A549 (cell line): ENCODE measurements at regions not wholly inside any gene's neighbourhood (a gene's known extent, or its start where the extent isn't known, plus 50 kb on each side); places are given as distances from the start of the nearest gene placed in this dataset.

Source experiments
- ATAC-seq, 2 experiments: fragments of 200-7000 bp in 1 of 2; fragments of >200 bp in 1 of 2; cut with Nextera tagmentation in 1 of 2; cut with Tn5 transposase in 1 of 2; 3 replicates each; pipeline versions ENCODE4 v1.8.0 to v1.9.1; 2018 to 2020; ENCODE audit warnings: mild to moderate bottlenecking in 1 of 2, moderate library complexity in 1 of 2
- CTCF ChIA-PET: fragments of 300-600 bp; sonication (Branson Sonifier 250); formaldehyde crosslinking; extraction: SDS; loops from one replicate; lab custom pipeline; 2021; ENCODE audit warnings: antibody characterized with exemption, inconsistent platforms; lab: Yijun Ruan, JAX
- POLR2A ChIA-PET: fragments of 350-600 bp; formaldehyde crosslinking; extraction: SDS; loops from one replicate; lab custom pipeline; 2021; ENCODE audit warnings: antibody characterized with exemption, inconsistent platforms; lab: Yijun Ruan, JAX
- DNase-seq, 2 experiments: peaks; one replicate each; pipeline versions ENCODE4 v3.0.0 to v3.0.0-alpha.2; 2011 to 2016; ENCODE audit warnings: low read depth in 1 of 2, low spot score in 1 of 2
- FAIRE-seq: peaks from 2 replicates; lab custom pipeline; 2011; peaks lifted over from hg19 to GRCh38; lab: Jason Lieb, UNC
- H3K27ac ChIP-seq, 2 experiments: fragments of >200 bp; sonication (Bioruptor Twin); formaldehyde crosslinking; 3 replicates each; pipeline ENCODE4 v1.5.1; 2016 to 2017
- H3K4me1 ChIP-seq: fragments of >200 bp; sonication (Bioruptor Twin); formaldehyde crosslinking; 3 replicates; pipeline ENCODE4 v1.6.1; 2016
- H3K4me2 ChIP-seq: fragments of >200 bp; sonication (Bioruptor Twin); formaldehyde crosslinking; 3 replicates; pipeline ENCODE4 v1.6.1; 2016
- H3K4me3 ChIP-seq: fragments of >200 bp; sonication (Bioruptor Twin); formaldehyde crosslinking; 3 replicates; pipeline ENCODE4 v1.5.1; 2016
- H3K9me3 ChIP-seq: fragments of >200 bp; sonication (Bioruptor Twin); formaldehyde crosslinking; 3 replicates; pipeline ENCODE4 v1.6.1; 2016
- CBX2 ChIP-seq: fragments of 200-600 bp; sonication (generic); IDR thresholded peaks from 2 replicates; pipeline ENCODE4 v1.6.1; 2016; ENCODE audit warnings: low read depth, mild to moderate bottlenecking, borderline replicate concordance
- CHD4 ChIP-seq: fragments of 200-600 bp; sonication (generic); IDR thresholded peaks from 2 replicates; pipeline ENCODE4 v1.6.1; 2016; ENCODE audit warnings: antibody characterized with exemption, mild to moderate bottlenecking, borderline replicate concordance
- E2F6 ChIP-seq: IDR thresholded peaks from 2 replicates; pipeline ENCODE4 v1.6.1; 2012; ENCODE audit warnings: low read depth, borderline replicate concordance
- FOSB ChIP-seq: fragments of 250-450 bp; sonication (Bioruptor Pico); IDR thresholded peaks from 2 replicates; pipeline ENCODE4 v1.5.0; 2020; ENCODE audit warnings: mild to moderate bottlenecking, moderate library complexity
- FOSL2 ChIP-seq, 2 experiments: fragments of 450-650 bp in 1 of 2; fragments of >200 bp in 1 of 2; sonication (Bioruptor Twin) in 1 of 2; formaldehyde crosslinking; IDR thresholded peaks; 2 replicates each; pipeline versions ENCODE4 v1.5.0 to v1.6.1; 2016 to 2020; ENCODE audit warnings: mild to moderate bottlenecking in 1 of 2, moderate library complexity in 1 of 2
- HEYL ChIP-seq: fragments of 250-450 bp; sonication (Bioruptor Pico); IDR thresholded peaks from 2 replicates; pipeline ENCODE4 v1.8.0; 2021; ENCODE audit warnings: mild to moderate bottlenecking, moderate library complexity
- JUN ChIP-seq, 2 experiments: fragments of >200 bp; sonication (Bioruptor Twin); formaldehyde crosslinking; IDR thresholded peaks; 2 replicates in 1 of 2; 3 replicates in 1 of 2; pipeline ENCODE4 v1.6.1; 2016 to 2017
- KDM1A ChIP-seq: fragments of 200-600 bp; sonication (generic); IDR thresholded peaks from 2 replicates; pipeline ENCODE4 v1.6.1; 2016; ENCODE audit warnings: low read depth, mild to moderate bottlenecking
- KDM5A ChIP-seq: fragments of 200-600 bp; sonication (generic); IDR thresholded peaks from 2 replicates; pipeline ENCODE4 v1.6.1; 2016; ENCODE audit warnings: antibody characterized with exemption, mild to moderate bottlenecking
- NFE2L2 ChIP-seq: fragments of 150-350 bp; conservative IDR thresholded peaks from 2 replicates; pipeline ENCODE4 v1.6.1; 2014; ENCODE audit warnings: low read length
- NR3C1 ChIP-seq: fragments of >200 bp; sonication (Bioruptor Twin); formaldehyde crosslinking; IDR thresholded peaks from 3 replicates; pipeline ENCODE4 v1.6.1; 2017
- RCOR1 ChIP-seq: fragments of 150-350 bp; IDR thresholded peaks from 2 replicates; pipeline ENCODE4 v1.6.1; 2014; ENCODE audit warnings: antibody characterized with exemption, low read length, low read depth
- REST ChIP-seq: fragments of 200-600 bp; sonication (generic); IDR thresholded peaks from 2 replicates; pipeline ENCODE4 v1.6.1; 2016; ENCODE audit warnings: antibody characterized with exemption, mild to moderate bottlenecking, moderate library complexity
- RFX5 ChIP-seq: fragments of 450-650 bp; IDR thresholded peaks from 2 replicates; pipeline ENCODE4 v1.7.1; 2014; ENCODE audit warnings: antibody characterized with exemption, mild to moderate bottlenecking, moderate library complexity
- RNF2 ChIP-seq: fragments of 200-600 bp; sonication (generic); IDR thresholded peaks from 2 replicates; pipeline ENCODE4 v1.6.1; 2016; ENCODE audit warnings: low read depth, mild to moderate bottlenecking, antibody characterized with exemption, moderate library complexity, borderline replicate concordance
- TP53 ChIP-seq: fragments of 250-450 bp; sonication (Bioruptor Pico); IDR thresholded peaks from 2 replicates; pipeline ENCODE4 v1.5.0; 2021; ENCODE audit warnings: mild to moderate bottlenecking, moderate library complexity
- ZFP36 ChIP-seq: fragments of 450-650 bp; IDR thresholded peaks from 2 replicates; pipeline ENCODE4 v1.6.1; 2014; ENCODE audit warnings: borderline replicate concordance; ENCODE audit not compliant: partially characterized antibody
- ZNF302 ChIP-seq: fragments of 250-450 bp; sonication (Bioruptor Pico); IDR thresholded peaks from 2 replicates; pipeline ENCODE4 v1.9.0; 2021; ENCODE audit warnings: inconsistent platforms, mild to moderate bottlenecking, moderate library complexity
- WGBS: methylation state at CpG from one replicate; pipeline ENCODE4 v1.1.6; 2017; ENCODE audit errors: missing lambda C conversion rate; 5-methylcytosine and 5-hydroxymethylcytosine counted together
- TF ChIP-seq, protein P1 (sequence below): fragments of >200 bp; sonication (Bioruptor Twin); formaldehyde crosslinking; IDR thresholded peaks from 3 replicates; pipeline ENCODE4 v1.6.1; 2016

DNA sequence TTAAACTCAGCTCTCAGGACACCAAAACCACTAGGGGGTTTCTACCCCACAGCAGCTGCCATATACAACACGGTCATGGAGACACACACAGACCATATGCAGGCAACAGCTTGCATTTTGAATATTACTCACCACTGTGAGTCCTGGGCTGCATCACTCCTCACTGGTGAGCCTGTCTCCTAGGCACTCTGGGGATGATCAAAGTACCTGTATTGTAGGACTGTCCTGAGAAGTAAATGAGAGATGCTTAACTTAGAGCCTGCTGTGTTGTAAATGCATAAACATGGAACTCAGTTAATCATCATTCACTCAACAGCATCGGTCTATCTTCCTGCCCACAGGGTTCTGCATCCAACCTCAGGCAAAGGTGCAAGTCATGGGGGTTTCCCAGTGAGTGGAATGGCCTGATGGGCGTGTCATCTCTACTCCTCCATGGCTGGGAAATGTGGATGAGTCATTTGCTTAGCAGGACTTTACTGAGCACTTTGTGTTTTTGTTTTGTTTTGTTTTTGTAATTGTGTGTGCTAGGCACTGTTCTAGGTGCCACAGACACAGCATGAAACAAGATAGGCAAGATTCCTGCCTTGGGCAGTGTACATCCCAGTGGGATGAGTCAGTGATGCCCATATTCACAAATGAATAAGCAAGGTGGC is 1141.2 kb upstream of the TMEM132C start (continued):
- TF ChIP-seq RCOR1 (no peak), KDM5A (no peak)

DNA sequence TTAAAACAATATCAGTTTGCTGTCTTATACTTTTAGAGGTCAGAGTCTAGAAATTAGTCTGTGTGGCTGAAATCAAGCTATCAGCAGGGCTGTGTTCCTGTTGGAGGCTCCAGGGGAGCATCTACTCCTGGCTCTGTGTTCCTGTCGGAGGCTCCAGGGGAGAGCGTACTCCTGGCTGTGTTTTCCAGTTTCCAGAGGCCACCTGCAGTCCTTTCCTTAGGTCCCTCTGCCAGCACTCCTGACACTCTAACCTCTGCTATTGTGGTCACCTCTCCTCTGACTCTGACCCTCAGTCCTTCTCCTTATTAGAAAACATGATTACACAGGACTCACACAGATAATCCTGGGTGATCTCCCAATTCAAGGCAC is 1140.7 kb upstream of the TMEM132C start:
- peaks cover 59% of the 10 kb centered on the region for H3K4me1 ChIP-seq
- H3K9me3 ChIP-seq = no peaks in the 10 kb centered on the region
- peak in 1 of 2 experiments; percentile 65; a peak in 3 of 6 replicates for ATAC-seq
- no peak for FAIRE-seq
- TF ChIP-seq E2F6 = no peak
- no peak for TF ChIP-seq CHD4
- no peak for TF ChIP-seq FOSL2 (IDR thresholded peaks at IDR 0.05)
- TF ChIP-seq FOSL2 (CRISPR knock-in tag; IDR thresholded peaks at IDR 0.05) = no peak
- no peak for TF ChIP-seq CBX2
- no peak for TF ChIP-seq ZNF302 (CRISPR knock-in tag)
- no peak for TF ChIP-seq RFX5
- no peak for TF ChIP-seq HEYL
- TF ChIP-seq NR3C1 = no peak
- TF ChIP-seq JUN (IDR thresholded peaks at IDR 0.05) = no peak; a peak in 1 of 5 replicates
- no peak for TF ChIP-seq NFE2L2
- no peak for TF ChIP-seq FOSB (CRISPR knock-in tag)
- TF ChIP-seq ZFP36 = no peak
- no peak for TF ChIP-seq TP53 (CRISPR knock-in tag)
- WGBS = 12% methylated on average over 2 of the region's 2 CpGs
- no peak overlapping the region for H3K4me3 ChIP-seq
- DNase-seq = no peak
- peak overlapping the region; percentile 72 for H3K4me2 ChIP-seq
- CTCF ChIA-PET = interaction anchor here (1.0 to 2.1 kb wide), 3 partner anchors 10 to 69 kb away, joined by 3 to 8 read pairs (median 4); no protein-coding TSS in a partner anchor
- POLR2A ChIA-PET = interaction anchor here (1.7 kb wide), 1 partner anchor 20 kb away, joined by 5 read pairs; no protein-coding TSS in a partner anchor
- H3K27ac ChIP-seq = peak overlapping the region; percentile 72 to 82

GRCh38 chr12:127127897-127128296 is 1139.1 kb upstream of the TMEM132C start:
- POLR2A ChIA-PET = no interaction called here
- 75% methylated on average over 3 of the region's 3 CpGs for WGBS
- peaks cover 66% of the 10 kb centered on the region for H3K4me1 ChIP-seq
- FAIRE-seq (no peak), ATAC-seq (no peak), DNase-seq (no peak)
- H3K9me3 ChIP-seq = no peaks in the 10 kb centered on the region
- no peak overlapping the region for H3K4me3 ChIP-seq
- CTCF ChIA-PET = no interaction called here
- H3K27ac ChIP-seq = peak overlapping the region; percentile 72 to 82; a peak in 4 of 6 replicates
- TF ChIP-seq, protein P1, sequence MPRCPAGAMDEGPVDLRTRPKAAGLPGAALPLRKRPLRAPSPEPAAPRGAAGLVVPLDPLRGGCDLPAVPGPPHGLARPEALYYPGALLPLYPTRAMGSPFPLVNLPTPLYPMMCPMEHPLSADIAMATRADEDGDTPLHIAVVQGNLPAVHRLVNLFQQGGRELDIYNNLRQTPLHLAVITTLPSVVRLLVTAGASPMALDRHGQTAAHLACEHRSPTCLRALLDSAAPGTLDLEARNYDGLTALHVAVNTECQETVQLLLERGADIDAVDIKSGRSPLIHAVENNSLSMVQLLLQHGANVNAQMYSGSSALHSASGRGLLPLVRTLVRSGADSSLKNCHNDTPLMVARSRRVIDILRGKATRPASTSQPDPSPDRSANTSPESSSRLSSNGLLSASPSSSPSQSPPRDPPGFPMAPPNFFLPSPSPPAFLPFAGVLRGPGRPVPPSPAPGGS = no peak
- no peak for TF ChIP-seq REST
- TF ChIP-seq RNF2 = no peak
- no peak for TF ChIP-seq NFE2L2
- TF ChIP-seq KDM1A = no peak
- peak overlapping the region; percentile 4; the same call in 1 of the 3 replicates for H3K4me2 ChIP-seq
